ENCODE measurements at regions not wholly inside any gene's neighbourhood (a gene's known extent, or its start where the extent isn't known, plus 50 kb on each side); places are given as distances from the start of the nearest gene placed in this dataset.

GRCh38 chr7:116443101-116443523, 56.4 kb upstream of the CAV2 start:
- H3K14ac ChIP-seq (ENCODE audit: low read length): no peak overlapping the region
- no CpG with 5 or more reads among the region's 1 CpG for WGBS, 2 donors (ENCODE audit: extremely low coverage in 2 of 2, insufficient read length in 2 of 2, insufficient replicate concordance in 1 of 2)
- H3K9ac ChIP-seq (ENCODE audit: low read depth, low read length, poor library complexity): no peak overlapping the region
- H3K4me2 ChIP-seq (ENCODE audit: insufficient read depth, low read length, poor library complexity, severe bottlenecking): no peak overlapping the region
- H2BK120ac ChIP-seq (ENCODE audit: low read depth, low read length): no peak overlapping the region
- peaks cover 0 to 2% of the 10 kb centered on the region in 2 donors for H3K4me1 ChIP-seq (ENCODE audit: control insufficient read depth in 2 of 2, insufficient read depth in 1 of 2, low read depth in 1 of 2, low read length in 2 of 2)
- no peak overlapping the region for H2BK5ac ChIP-seq (ENCODE audit: low read length)
- no peak overlapping the region for H3K4me3 ChIP-seq (ENCODE audit: low read length in 2 of 2)
- H3K4ac ChIP-seq (ENCODE audit: low read length): no peak overlapping the region
- no peak overlapping the region for H2AFZ ChIP-seq (ENCODE audit: low read length)
- no peak overlapping the region for H4K8ac ChIP-seq (ENCODE audit: low read depth, low read length)
- no peak overlapping the region for H2AK5ac ChIP-seq (ENCODE audit: low read depth, low read length)
- no peak overlapping the region for H2BK12ac ChIP-seq (ENCODE audit: low read length)
- H3K27ac ChIP-seq (replicated peaks; ENCODE audit: low read length): no peak overlapping the region
- H3K9me3 ChIP-seq (replicated peaks in 1 of 2; ENCODE audit: control insufficient read depth in 2 of 2, insufficient read depth in 1 of 2, low read depth in 1 of 2, low read length in 2 of 2): no peaks in the 10 kb centered on the region
- DNase-seq (ENCODE audit: low spot score): no peak
- H3K18ac ChIP-seq (ENCODE audit: low read length): no peak overlapping the region
- H3K27me3 ChIP-seq (ENCODE audit: control insufficient read depth in 3 of 3, insufficient read depth in 3 of 3, low read depth in 1 of 3, low read length in 3 of 3): no peaks in the 10 kb centered on the region
- no peak overlapping the region for H3K23ac ChIP-seq (ENCODE audit: low read depth, low read length, poor library complexity)
- no peaks in the 10 kb centered on the region for H3K79me1 ChIP-seq (ENCODE audit: low read depth, low read length)
- H3K36me3 ChIP-seq (replicated peaks in 1 of 2; ENCODE audit: control insufficient read depth in 2 of 2, insufficient read depth in 2 of 2, low read length in 2 of 2): no peaks in the 10 kb centered on the region
- H2BK15ac ChIP-seq (ENCODE audit: low read length): no peak overlapping the region
- no peak overlapping the region for H4K91ac ChIP-seq (ENCODE audit: low read depth, low read length, poor library complexity)

GRCh38 chr7:116443646-116444045, 55.9 kb upstream of the CAV2 start:
- H3K9me3 ChIP-seq (replicated peaks in 1 of 2; ENCODE audit: control insufficient read depth in 2 of 2, insufficient read depth in 1 of 2, low read depth in 1 of 2, low read length in 2 of 2): no peaks in the 10 kb centered on the region
- no peak overlapping the region for H4K8ac ChIP-seq (ENCODE audit: low read depth, low read length)
- no peak overlapping the region for H3K4ac ChIP-seq (ENCODE audit: low read length)
- H2AFZ ChIP-seq (ENCODE audit: low read length): no peak overlapping the region
- H3K36me3 ChIP-seq (replicated peaks in 1 of 2; ENCODE audit: control insufficient read depth in 2 of 2, insufficient read depth in 2 of 2, low read length in 2 of 2): no peaks in the 10 kb centered on the region
- no peak overlapping the region for H2BK12ac ChIP-seq (ENCODE audit: low read length)
- no peak for DNase-seq (ENCODE audit: low spot score)
- no CpG with 5 or more reads among the region's 3 CpGs for WGBS, 2 donors (ENCODE audit: extremely low coverage in 2 of 2, insufficient read length in 2 of 2, insufficient replicate concordance in 1 of 2)
- no peak overlapping the region for H3K23ac ChIP-seq (ENCODE audit: low read depth, low read length, poor library complexity)
- no peak overlapping the region for H4K91ac ChIP-seq (ENCODE audit: low read depth, low read length, poor library complexity)
- no peak overlapping the region for H2BK120ac ChIP-seq (ENCODE audit: low read depth, low read length)
- peaks cover 0 to 2% of the 10 kb centered on the region in 2 donors for H3K4me1 ChIP-seq (ENCODE audit: control insufficient read depth in 2 of 2, insufficient read depth in 1 of 2, low read depth in 1 of 2, low read length in 2 of 2)
- H3K14ac ChIP-seq (ENCODE audit: low read length): no peak overlapping the region
- H3K79me1 ChIP-seq (ENCODE audit: low read depth, low read length): no peaks in the 10 kb centered on the region
- H3K9ac ChIP-seq (ENCODE audit: low read depth, low read length, poor library complexity): no peak overlapping the region
- H3K27ac ChIP-seq (replicated peaks; ENCODE audit: low read length): no peak overlapping the region
- no peak overlapping the region for H3K18ac ChIP-seq (ENCODE audit: low read length)
- H2BK5ac ChIP-seq (ENCODE audit: low read length): no peak overlapping the region
- no peak overlapping the region for H2AK5ac ChIP-seq (ENCODE audit: low read depth, low read length)
- H3K27me3 ChIP-seq (ENCODE audit: control insufficient read depth in 3 of 3, insufficient read depth in 3 of 3, low read depth in 1 of 3, low read length in 3 of 3): no peaks in the 10 kb centered on the region
- no peak overlapping the region for H2BK15ac ChIP-seq (ENCODE audit: low read length)
- H3K4me3 ChIP-seq (ENCODE audit: low read length in 2 of 2): no peak overlapping the region
- H3K4me2 ChIP-seq (ENCODE audit: insufficient read depth, low read length, poor library complexity, severe bottlenecking): no peak overlapping the region

- Histone ChIP-seq H3K9me3 (replicated peaks in 1 of 2; ENCODE audit: control insufficient read depth in 2 of 2, insufficient read depth in 1 of 2, low read depth in 1 of 2, low read length in 2 of 2) (no peaks in the 10 kb centered on the region), H3K14ac (ENCODE audit: low read length) (no peak overlapping the region), H3K27ac (replicated peaks; ENCODE audit: low read length) (no peak overlapping the region), H3K18ac (ENCODE audit: low read length) (no peak overlapping the region), H3K4me1 (ENCODE audit: control insufficient read depth in 2 of 2, insufficient read depth in 1 of 2, low read depth in 1 of 2, low read length in 2 of 2) (peaks cover 0 to 2% of the 10 kb centered on the region in 2 donors), H2BK12ac (ENCODE audit: low read length) (no peak overlapping the region), H4K8ac (ENCODE audit: low read depth, low read length) (no peak overlapping the region), H2BK5ac (ENCODE audit: low read length) (no peak overlapping the region), H3K4me2 (ENCODE audit: insufficient read depth, low read length, poor library complexity, severe bottlenecking) (no peak overlapping the region), H2AK5ac (ENCODE audit: low read depth, low read length) (no peak overlapping the region), H3K4ac (ENCODE audit: low read length) (no peak overlapping the region), H4K91ac (ENCODE audit: low read depth, low read length, poor library complexity) (no peak overlapping the region), H3K23ac (ENCODE audit: low read depth, low read length, poor library complexity) (no peak overlapping the region), H2BK15ac (ENCODE audit: low read length) (no peak overlapping the region), H3K9ac (ENCODE audit: low read depth, low read length, poor library complexity) (no peak overlapping the region), H3K27me3 (ENCODE audit: control insufficient read depth in 3 of 3, insufficient read depth in 3 of 3, low read depth in 1 of 3, low read length in 3 of 3) (no peaks in the 10 kb centered on the region), H3K79me1 (ENCODE audit: low read depth, low read length) (no peaks in the 10 kb centered on the region), H3K4me3 (ENCODE audit: low read length in 2 of 2) (no peak overlapping the region), H2AFZ (ENCODE audit: low read length) (no peak overlapping the region), H2BK120ac (ENCODE audit: low read depth, low read length) (no peak overlapping the region), H3K36me3 (replicated peaks in 1 of 2; ENCODE audit: control insufficient read depth in 2 of 2, insufficient read depth in 2 of 2, low read length in 2 of 2) (no peaks in the 10 kb centered on the region)
- DNase-seq (ENCODE audit: low spot score): no peak
- no CpG with 5 or more reads among the region's 6 CpGs for WGBS, 2 donors (ENCODE audit: extremely low coverage in 2 of 2, insufficient read length in 2 of 2, insufficient replicate concordance in 1 of 2)
These were observed 53.9 kb upstream of the CAV2 start for GRCh38 chr7:116445447-116446211.

GRCh38 chr7:116446212-116446855, 53.2 kb upstream of the CAV2 start:
- H3K27me3 ChIP-seq (ENCODE audit: control insufficient read depth in 3 of 3, insufficient read depth in 3 of 3, low read depth in 1 of 3, low read length in 3 of 3): no peaks in the 10 kb centered on the region
- no peak for DNase-seq (ENCODE audit: low spot score)
- peaks cover 0 to 2% of the 10 kb centered on the region in 2 donors for H3K4me1 ChIP-seq (ENCODE audit: control insufficient read depth in 2 of 2, insufficient read depth in 1 of 2, low read depth in 1 of 2, low read length in 2 of 2)
- no peak overlapping the region for H3K23ac ChIP-seq (ENCODE audit: low read depth, low read length, poor library complexity)
- no peak overlapping the region for H3K4ac ChIP-seq (ENCODE audit: low read length)
- H3K14ac ChIP-seq (ENCODE audit: low read length): no peak overlapping the region
- no peak overlapping the region for H2AK5ac ChIP-seq (ENCODE audit: low read depth, low read length)
- no peak overlapping the region for H2BK120ac ChIP-seq (ENCODE audit: low read depth, low read length)
- H3K9ac ChIP-seq (ENCODE audit: low read depth, low read length, poor library complexity): no peak overlapping the region
- no peaks in the 10 kb centered on the region for H3K9me3 ChIP-seq (replicated peaks in 1 of 2; ENCODE audit: control insufficient read depth in 2 of 2, insufficient read depth in 1 of 2, low read depth in 1 of 2, low read length in 2 of 2)
- no peak overlapping the region for H2BK15ac ChIP-seq (ENCODE audit: low read length)
- WGBS, 2 donors (ENCODE audit: extremely low coverage in 2 of 2, insufficient read length in 2 of 2, insufficient replicate concordance in 1 of 2): no CpG with 5 or more reads among the region's 5 CpGs
- no peak overlapping the region for H3K18ac ChIP-seq (ENCODE audit: low read length)
- H3K4me3 ChIP-seq (ENCODE audit: low read length in 2 of 2): no peak overlapping the region
- H2BK5ac ChIP-seq (ENCODE audit: low read length): no peak overlapping the region
- H4K8ac ChIP-seq (ENCODE audit: low read depth, low read length): no peak overlapping the region
- H2BK12ac ChIP-seq (ENCODE audit: low read length): no peak overlapping the region
- no peak overlapping the region for H4K91ac ChIP-seq (ENCODE audit: low read depth, low read length, poor library complexity)
- no peak overlapping the region for H3K27ac ChIP-seq (replicated peaks; ENCODE audit: low read length)
- H3K79me1 ChIP-seq (ENCODE audit: low read depth, low read length): no peaks in the 10 kb centered on the region
- no peaks in the 10 kb centered on the region for H3K36me3 ChIP-seq (replicated peaks in 1 of 2; ENCODE audit: control insufficient read depth in 2 of 2, insufficient read depth in 2 of 2, low read length in 2 of 2)
- no peak overlapping the region for H3K4me2 ChIP-seq (ENCODE audit: insufficient read depth, low read length, poor library complexity, severe bottlenecking)
- H2AFZ ChIP-seq (ENCODE audit: low read length): no peak overlapping the region

Measured in neuronal stem cell (in vitro differentiated cells).